ENCODE measurements at regions not wholly inside any gene's neighbourhood (a gene's known extent, or its start where the extent isn't known, plus 50 kb on each side); places are given as distances from the start of the nearest gene placed in this dataset.

DNA sequence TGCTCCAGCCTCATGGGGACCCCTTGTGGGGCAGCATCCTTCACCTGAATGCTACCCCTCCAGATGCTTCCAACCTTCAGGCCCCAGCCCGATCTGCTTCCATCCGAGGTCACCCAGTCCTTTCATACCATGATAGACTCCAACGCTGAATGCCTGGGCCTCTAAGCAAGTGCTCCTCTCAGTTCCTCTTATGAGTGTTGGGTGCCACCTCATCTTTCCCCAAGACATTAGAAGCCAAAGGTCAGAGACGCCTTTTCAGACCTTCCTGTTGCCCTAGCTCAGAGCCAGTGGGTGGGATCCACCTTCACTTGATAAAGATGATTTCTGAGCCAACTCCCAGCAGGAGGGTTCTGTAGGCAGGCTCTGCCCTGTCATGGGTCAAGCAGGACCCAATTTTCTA is 174.5 kb upstream of the MGAT5 start:
- Histone ChIP-seq H3K4me2 (ENCODE audit: extremely low read depth, insufficient read depth, low read length) (no peak overlapping the region), H3K27ac (ENCODE audit: insufficient read depth, low read length) (no peak overlapping the region), H3K9ac (ENCODE audit: insufficient read depth, low read length) (no peak overlapping the region), H2AFZ (ENCODE audit: low read length) (no peak overlapping the region), H4K20me1 (ENCODE audit: control insufficient read depth, extremely low read depth, insufficient read depth, low read length) (no peaks in the 10 kb centered on the region), H3K36me3 (ENCODE audit: control insufficient read depth, insufficient read depth, low read length) (no peaks in the 10 kb centered on the region), H3K9me3 (ENCODE audit: control insufficient read depth, insufficient read depth, low read depth, low read length) (no peaks in the 10 kb centered on the region), H3K79me2 (ENCODE audit: control insufficient read depth, insufficient read depth, low read length) (no peaks in the 10 kb centered on the region), H3K4me1 (ENCODE audit: control insufficient read depth, extremely low read depth, insufficient read depth, low read length) (no peaks in the 10 kb centered on the region), H3K4me3 (replicated peaks in 1 of 4; ENCODE audit: control extremely low read depth in 1 of 4, insufficient read depth in 1 of 4, low read depth in 3 of 4, low read length in 4 of 4) (no peak overlapping the region), H3K27me3 (ENCODE audit: control insufficient read depth, insufficient read depth, low read length) (peaks cover 4% of the 10 kb centered on the region)
- no peak for DNase-seq (ENCODE audit: low read depth in 2 of 2)
- no peak for TF ChIP-seq EZH2 (IDR thresholded peaks at IDR 0.05; ENCODE audit: low read length, missing control alignments)
- TF ChIP-seq, protein P1, sequence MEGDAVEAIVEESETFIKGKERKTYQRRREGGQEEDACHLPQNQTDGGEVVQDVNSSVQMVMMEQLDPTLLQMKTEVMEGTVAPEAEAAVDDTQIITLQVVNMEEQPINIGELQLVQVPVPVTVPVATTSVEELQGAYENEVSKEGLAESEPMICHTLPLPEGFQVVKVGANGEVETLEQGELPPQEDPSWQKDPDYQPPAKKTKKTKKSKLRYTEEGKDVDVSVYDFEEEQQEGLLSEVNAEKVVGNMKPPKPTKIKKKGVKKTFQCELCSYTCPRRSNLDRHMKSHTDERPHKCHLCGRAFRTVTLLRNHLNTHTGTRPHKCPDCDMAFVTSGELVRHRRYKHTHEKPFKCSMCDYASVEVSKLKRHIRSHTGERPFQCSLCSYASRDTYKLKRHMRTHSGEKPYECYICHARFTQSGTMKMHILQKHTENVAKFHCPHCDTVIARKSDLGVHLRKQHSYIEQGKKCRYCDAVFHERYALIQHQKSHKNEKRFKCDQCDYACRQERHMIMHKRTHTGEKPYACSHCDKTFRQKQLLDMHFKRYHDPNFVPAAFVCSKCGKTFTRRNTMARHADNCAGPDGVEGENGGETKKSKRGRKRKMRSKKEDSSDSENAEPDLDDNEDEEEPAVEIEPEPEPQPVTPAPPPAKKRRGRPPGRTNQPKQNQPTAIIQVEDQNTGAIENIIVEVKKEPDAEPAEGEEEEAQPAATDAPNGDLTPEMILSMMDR (conservative IDR thresholded peaks at IDR 0.05 in 1 of 2, IDR thresholded peaks at IDR 0.05 in 1 of 2; ENCODE audit: low read depth in 1 of 2, low read length in 2 of 2) = no peak

DNA sequence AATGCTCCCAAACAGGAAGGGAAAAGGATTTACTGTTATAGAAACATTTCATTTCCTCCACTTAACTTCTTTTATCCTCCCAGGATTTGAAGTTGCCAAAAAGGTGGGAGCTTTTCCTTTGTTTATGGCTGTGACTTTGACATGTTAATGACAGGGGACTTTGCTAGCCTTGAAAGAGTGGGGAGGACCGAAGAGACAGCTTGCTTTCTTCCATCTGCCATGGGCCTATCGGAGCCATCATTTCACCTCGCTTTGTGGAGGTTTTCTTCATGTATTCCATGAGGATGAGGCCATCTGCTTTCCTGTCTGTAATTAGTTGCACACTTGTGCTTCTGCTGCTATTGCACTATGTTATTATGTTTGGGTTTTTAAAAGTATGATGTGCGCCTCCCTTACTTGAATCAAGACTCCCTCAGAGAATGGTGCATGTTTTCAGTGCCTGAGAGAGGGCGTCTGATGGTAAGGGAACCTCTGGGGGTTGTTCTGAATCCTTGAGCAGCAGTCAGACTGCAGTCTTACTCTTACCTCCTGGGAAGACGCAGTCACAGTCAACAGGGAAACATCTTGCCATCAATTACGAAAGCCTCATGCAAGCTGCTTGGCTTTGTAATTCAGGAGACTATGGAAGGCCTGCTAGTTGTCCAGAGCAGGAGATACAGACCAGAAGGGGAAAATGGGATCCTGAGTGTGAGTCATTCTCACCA is 173.3 kb upstream of the MGAT5 start:
- Histone ChIP-seq H3K4me1 (ENCODE audit: control insufficient read depth, extremely low read depth, insufficient read depth, low read length) (no peaks in the 10 kb centered on the region), H3K27me3 (ENCODE audit: control insufficient read depth, insufficient read depth, low read length) (peaks cover 4% of the 10 kb centered on the region), H3K79me2 (ENCODE audit: control insufficient read depth, insufficient read depth, low read length) (no peaks in the 10 kb centered on the region), H3K9ac (ENCODE audit: insufficient read depth, low read length) (no peak overlapping the region), H3K4me2 (ENCODE audit: extremely low read depth, insufficient read depth, low read length) (no peak overlapping the region), H2AFZ (ENCODE audit: low read length) (no peak overlapping the region), H3K27ac (ENCODE audit: insufficient read depth, low read length) (no peak overlapping the region), H3K4me3 (replicated peaks in 1 of 4; ENCODE audit: control extremely low read depth in 1 of 4, insufficient read depth in 1 of 4, low read depth in 3 of 4, low read length in 4 of 4) (no peak overlapping the region), H3K36me3 (ENCODE audit: control insufficient read depth, insufficient read depth, low read length) (no peaks in the 10 kb centered on the region), H3K9me3 (ENCODE audit: control insufficient read depth, insufficient read depth, low read depth, low read length) (no peaks in the 10 kb centered on the region), H4K20me1 (ENCODE audit: control insufficient read depth, extremely low read depth, insufficient read depth, low read length) (no peaks in the 10 kb centered on the region)
- no peak for TF ChIP-seq EZH2 (IDR thresholded peaks at IDR 0.05; ENCODE audit: low read length, missing control alignments)
- TF ChIP-seq, protein P1 (conservative IDR thresholded peaks at IDR 0.05 in 1 of 2, IDR thresholded peaks at IDR 0.05 in 1 of 2; ENCODE audit: low read depth in 1 of 2, low read length in 2 of 2) = no peak
- DNase-seq (ENCODE audit: low read depth in 2 of 2) = no peak

DNA sequence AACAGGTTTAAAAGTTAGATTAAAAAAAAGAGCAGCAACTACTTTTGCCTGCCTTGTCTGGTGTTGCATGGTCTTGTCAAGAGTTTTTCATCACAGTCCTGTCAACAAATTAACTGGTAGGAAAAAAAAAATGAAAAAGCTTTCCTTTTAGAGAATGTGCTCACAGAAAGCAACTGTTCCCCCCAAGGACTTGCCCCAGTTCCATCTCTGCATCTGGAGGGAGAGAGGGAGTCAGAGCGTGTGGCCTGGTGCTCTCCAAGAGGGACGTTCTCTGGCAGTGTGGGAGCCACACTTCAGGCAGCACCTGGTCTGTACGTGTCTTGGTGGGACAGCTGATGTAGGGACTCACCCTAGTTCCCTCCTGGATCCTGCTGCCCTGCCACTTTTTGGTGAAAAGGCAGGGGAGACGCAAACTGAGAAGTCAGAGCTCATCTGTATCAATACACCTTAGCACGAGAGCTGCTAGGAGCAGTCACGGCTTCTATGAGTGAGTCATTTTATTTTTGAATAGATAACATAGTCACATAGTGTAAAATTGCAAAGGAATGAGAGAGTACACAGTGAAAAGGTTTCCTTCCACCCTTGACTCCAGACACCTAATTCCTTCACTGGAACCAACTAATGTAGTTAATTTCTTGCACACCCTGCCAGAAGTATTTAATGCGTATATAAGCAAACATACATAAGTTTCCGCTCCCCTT is 172.5 kb upstream of the MGAT5 start:
- H3K4me1 ChIP-seq (ENCODE audit: control insufficient read depth, extremely low read depth, insufficient read depth, low read length) = no peaks in the 10 kb centered on the region
- H4K20me1 ChIP-seq (ENCODE audit: control insufficient read depth, extremely low read depth, insufficient read depth, low read length) = no peaks in the 10 kb centered on the region
- no peak for DNase-seq (ENCODE audit: low read depth in 2 of 2)
- no peak overlapping the region for H3K4me3 ChIP-seq (replicated peaks in 1 of 4; ENCODE audit: control extremely low read depth in 1 of 4, insufficient read depth in 1 of 4, low read depth in 3 of 4, low read length in 4 of 4)
- H3K27me3 ChIP-seq (ENCODE audit: control insufficient read depth, insufficient read depth, low read length) = peaks cover 4% of the 10 kb centered on the region
- no peak overlapping the region for H3K27ac ChIP-seq (ENCODE audit: insufficient read depth, low read length)
- no peaks in the 10 kb centered on the region for H3K79me2 ChIP-seq (ENCODE audit: control insufficient read depth, insufficient read depth, low read length)
- TF ChIP-seq EZH2 (IDR thresholded peaks at IDR 0.05; ENCODE audit: low read length, missing control alignments) = no peak
- TF ChIP-seq, protein P1 (conservative IDR thresholded peaks at IDR 0.05 in 1 of 2, IDR thresholded peaks at IDR 0.05 in 1 of 2; ENCODE audit: low read depth in 1 of 2, low read length in 2 of 2) = no peak
- H2AFZ ChIP-seq (ENCODE audit: low read length) = no peak overlapping the region
- H3K4me2 ChIP-seq (ENCODE audit: extremely low read depth, insufficient read depth, low read length) = no peak overlapping the region
- H3K9ac ChIP-seq (ENCODE audit: insufficient read depth, low read length) = no peak overlapping the region
- no peaks in the 10 kb centered on the region for H3K36me3 ChIP-seq (ENCODE audit: control insufficient read depth, insufficient read depth, low read length)
- no peaks in the 10 kb centered on the region for H3K9me3 ChIP-seq (ENCODE audit: control insufficient read depth, insufficient read depth, low read depth, low read length)
